HepG2 (cell line): ENCODE measurements at regions not wholly inside any gene's neighbourhood (a gene's known extent, or its start where the extent isn't known, plus 50 kb on each side); places are given as distances from the start of the nearest gene placed in this dataset.

Source experiments
- ATF4 ChIP-seq, 2 experiments: fragments of 450-650 bp in 1 of 2; sonication (generic) in 1 of 2; formaldehyde crosslinking; IDR thresholded peaks; 2 replicates each; pipeline versions ENCODE4 v1.5.0 to v1.8.0; 2020 to 2022; ENCODE audit warnings: mild to moderate bottlenecking in 1 of 2, missing genetic modification reagents in 1 of 2
- MBD4 ChIP-seq: IDR thresholded peaks from 2 replicates; pipeline ENCODE4 v1.6.1; 2012; ENCODE audit warnings: low read length, inconsistent platforms, borderline replicate concordance
- SNAI1 ChIP-seq: sonication (generic); formaldehyde crosslinking; IDR thresholded peaks from 2 replicates; pipeline ENCODE4 v1.5.0; 2020; ENCODE audit warnings: mild to moderate bottlenecking, missing genetic modification reagents, borderline replicate concordance
- ZBTB40 ChIP-seq, 2 experiments: fragments of 450-650 bp in 1 of 2; sonication (generic) in 1 of 2; formaldehyde crosslinking in 1 of 2; IDR thresholded peaks; 2 replicates each; pipeline versions ENCODE4 v1.6.1 to v1.8.0; 2016 to 2022; ENCODE audit warnings: antibody characterized with exemption in 1 of 2, mild to moderate bottlenecking in 1 of 2, missing genetic modification reagents in 1 of 2
- ZNF839 ChIP-seq: sonication (generic); formaldehyde crosslinking; IDR thresholded peaks from 2 replicates; pipeline ENCODE4 v1.4.0; 2020; ENCODE audit warnings: missing genetic modification reagents, mild to moderate bottlenecking, borderline replicate concordance

DNA sequence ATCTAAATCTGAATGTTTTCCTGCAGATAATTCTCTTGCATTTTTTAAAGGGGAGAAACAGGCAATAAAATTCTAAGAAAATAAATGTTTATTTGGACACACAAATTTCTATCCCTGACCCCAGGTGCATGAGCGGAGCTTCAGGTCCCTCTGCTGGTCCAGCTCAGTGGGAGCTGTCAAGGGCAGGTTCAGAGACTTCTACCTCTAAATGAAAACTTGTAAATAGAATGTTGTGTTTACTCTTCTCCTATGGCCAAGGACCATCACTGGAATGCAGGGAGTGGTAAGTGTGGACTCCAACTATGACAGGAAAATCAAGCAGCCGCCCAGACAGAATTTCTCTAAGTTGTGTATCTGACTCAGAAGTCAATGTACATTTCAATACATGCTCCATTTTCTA is 148.6 kb upstream of the TTC29 start (continued):
- TF ChIP-seq ZBTB40 (IDR thresholded peaks at IDR 0.05) (no peak), ZBTB40 (CRISPR knock-in tag; IDR thresholded peaks at IDR 0.05) (no peak), ZNF839 (no peak), ATF4 (CRISPR knock-in tag; IDR thresholded peaks at IDR 0.05) (no peak), SNAI1 (CRISPR knock-in tag) (no peak), MBD4 (no peak)
